HG03432 (cell line): ENCODE measurements at regions not wholly inside any gene's neighbourhood (a gene's known extent, or its start where the extent isn't known, plus 50 kb on each side); places are given as distances from the start of the nearest gene placed in this dataset.
"Not testable (repeated sequence)": the region's sequence is repeated elsewhere in the genome, so short reads cannot be mapped to it uniquely, and the experiment has no call there.

ENCODE experiments used
- ATAC-seq: cut with Tn5 transposase; IDR thresholded peaks from one replicate; pipeline ENCODE4 v1.9.1; 2021; ENCODE audit warnings: mild to moderate bottlenecking, moderate library complexity; ENCODE audit not compliant: unreplicated experiment

DNA sequence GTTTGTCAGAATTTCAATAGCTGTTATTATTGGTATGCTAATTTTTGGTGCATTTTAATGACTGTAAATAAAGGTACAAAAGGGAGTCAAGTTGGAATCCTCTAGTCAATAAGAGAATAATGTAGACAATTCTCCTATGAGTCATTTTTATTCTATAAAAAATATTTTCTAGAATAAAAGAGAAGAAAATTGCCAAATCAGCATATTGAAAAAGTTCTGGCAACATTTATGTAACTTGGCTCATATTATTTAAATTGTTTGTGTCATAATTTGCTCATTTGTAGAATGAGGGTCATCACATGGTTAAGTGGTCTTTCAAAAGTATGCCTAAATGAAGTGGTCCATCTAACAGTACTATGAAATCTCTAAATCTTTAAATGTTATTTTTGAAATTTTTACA, 1719.8 kb upstream of the WWC1 start:
- no peak for ATAC-seq

- ATAC-seq: no peak
These were observed 1715.1 kb upstream of the WWC1 start for GRCh38 chr5:166576323-166576722.

- ATAC-seq: no peak
These were observed 1709.6 kb upstream of the WWC1 start for GRCh38 chr5:166581826-166582225.

- ATAC-seq: no peak
These were observed 1709.0 kb upstream of the WWC1 start for GRCh38 chr5:166582416-166582815.

DNA sequence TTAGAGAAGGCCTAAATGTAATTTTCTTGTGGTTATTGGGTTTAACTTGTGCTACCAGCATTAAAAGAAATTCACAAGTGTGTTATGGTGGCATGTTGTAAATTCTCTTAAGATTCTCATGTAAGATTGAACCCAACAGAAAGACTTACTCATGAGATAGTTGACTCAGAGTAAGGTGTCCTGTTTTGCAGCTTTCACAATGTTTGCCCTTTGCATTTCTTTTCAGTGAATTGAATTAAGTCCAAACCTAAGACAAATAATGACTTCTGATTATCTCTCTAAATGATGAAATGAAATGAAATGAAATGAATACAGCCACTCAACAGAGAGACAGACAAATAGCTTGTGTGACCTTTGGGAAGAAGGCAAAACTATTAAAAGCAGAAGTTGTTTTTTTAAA, 1696.9 kb upstream of the WWC1 start:
- no peak for ATAC-seq

- no peak for ATAC-seq
These were observed 1696.0 kb upstream of the WWC1 start for GRCh38 chr5:166595274-166595951.

GRCh38 chr5:166596043-166596442, 1695.4 kb upstream of the WWC1 start:
- no peak for ATAC-seq

- no peak for ATAC-seq
These were observed 1689.2 kb upstream of the WWC1 start for GRCh38 chr5:166602271-166602670.

DNA sequence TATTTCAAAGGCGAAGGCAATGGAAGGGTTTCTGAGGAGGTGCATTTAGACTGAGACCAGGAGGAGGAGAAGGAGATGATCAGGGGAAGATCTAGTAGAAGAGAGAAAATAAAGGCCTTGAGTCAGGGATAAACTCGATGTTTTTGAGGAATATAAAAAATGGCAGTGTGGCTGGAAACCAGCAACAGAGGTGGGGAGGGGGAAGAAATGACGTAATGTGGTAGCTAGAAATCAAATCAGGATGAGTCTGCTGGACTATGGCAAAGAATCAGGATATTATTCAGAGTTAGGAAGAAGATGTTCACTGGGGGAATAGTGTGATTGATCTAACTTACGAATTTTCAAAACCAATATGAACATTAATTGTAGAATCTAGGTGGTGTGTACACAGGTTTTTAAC, 1673.9 kb upstream of the WWC1 start:
- no peak for ATAC-seq

GRCh38 chr5:166618526-166618925, 1672.9 kb upstream of the WWC1 start:
- no peak for ATAC-seq

- ATAC-seq: no peak
These were observed 1666.9 kb upstream of the WWC1 start for GRCh38 chr5:166624573-166624972.

DNA sequence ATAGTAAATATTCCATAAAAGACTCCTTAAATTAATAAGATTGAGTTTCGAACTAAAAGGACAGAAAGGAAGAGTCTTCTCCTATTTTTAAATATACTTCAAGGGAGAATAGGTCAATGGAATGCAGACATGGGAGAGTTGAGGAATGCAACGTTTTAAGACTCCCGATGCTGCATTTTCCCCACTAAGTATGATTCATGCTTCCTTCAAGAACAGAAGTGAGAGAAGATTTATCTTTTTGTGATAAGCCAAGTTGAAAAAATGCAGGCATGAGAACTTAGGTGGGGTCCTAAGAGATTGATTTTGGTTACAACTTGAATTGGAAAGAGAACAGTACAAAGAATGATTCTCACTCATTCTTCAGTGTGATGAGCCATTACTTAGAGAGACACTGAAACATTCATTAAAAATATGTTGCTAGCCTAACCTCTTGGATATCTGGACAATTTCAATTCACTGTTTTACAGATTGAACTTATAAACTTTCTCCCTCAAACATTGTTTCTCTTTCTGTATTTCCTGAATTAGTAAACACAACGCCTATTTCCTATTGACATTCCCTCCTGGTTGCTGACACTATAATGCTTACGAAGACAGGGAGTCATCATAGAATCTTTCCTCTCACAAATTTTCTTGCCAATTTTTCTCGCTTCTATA, 1666.1 kb upstream of the WWC1 start:
- no peak for ATAC-seq

DNA sequence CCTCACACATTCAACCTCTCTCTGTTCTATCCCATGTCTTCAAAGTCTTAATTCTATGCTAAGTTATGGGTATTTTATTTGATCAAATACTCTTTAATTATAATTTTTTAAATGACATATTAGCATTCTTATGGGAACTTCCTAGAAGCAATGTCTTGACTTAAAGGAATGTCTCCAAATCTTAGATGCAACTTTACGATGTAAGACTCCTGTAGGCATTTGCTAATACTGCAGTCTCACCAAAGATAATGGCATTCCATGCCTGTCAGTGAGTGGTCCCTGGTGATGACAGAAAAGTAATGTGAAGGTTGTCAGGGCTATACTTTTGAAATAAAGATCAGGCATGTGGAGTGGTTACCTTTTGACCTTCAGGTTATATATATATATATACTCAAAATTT, 1654.2 kb upstream of the WWC1 start:
- ATAC-seq: no peak

DNA sequence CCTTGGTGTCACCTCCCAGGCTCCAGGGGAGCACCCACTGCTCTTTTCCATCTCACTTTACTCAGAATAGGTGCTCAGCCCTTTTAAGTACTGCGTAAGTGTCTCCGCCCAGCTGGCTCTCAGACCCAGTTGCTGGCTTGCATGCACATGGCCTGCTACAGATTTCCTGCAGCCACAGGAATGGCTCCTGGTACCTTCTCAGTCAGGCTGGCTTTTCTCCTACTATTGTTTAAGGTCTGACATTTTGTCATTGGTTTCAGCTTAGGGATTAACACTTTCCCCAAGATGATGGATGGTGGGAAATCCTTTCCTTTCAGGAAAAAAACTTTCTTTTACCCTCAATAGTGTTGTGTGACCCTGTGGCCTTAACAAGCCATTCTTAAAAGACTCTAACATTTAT, 1652.3 kb upstream of the WWC1 start:
- no peak for ATAC-seq

GRCh38 chr5:166640136-166640535, 1651.3 kb upstream of the WWC1 start:
- not testable (repeated sequence) for ATAC-seq

DNA sequence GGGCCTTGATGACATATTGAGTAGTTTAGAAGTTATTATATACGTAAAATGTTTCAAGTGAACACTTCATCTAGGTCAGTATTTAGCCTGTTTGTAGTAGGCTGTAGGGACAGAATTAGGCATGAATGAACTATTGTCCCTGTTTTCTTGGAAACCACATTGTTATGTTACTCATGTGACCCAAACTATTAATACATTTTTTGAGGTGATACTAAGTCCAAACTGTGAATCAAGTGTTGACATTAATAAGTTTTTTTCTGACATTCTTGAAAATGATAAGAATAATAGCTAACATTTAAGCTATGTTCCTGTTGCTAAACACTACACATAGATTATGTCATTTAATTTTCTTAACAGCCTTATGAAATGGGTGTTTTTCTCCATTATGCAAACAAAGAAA, 1642.7 kb upstream of the WWC1 start:
- ATAC-seq: no peak

- no peak for ATAC-seq
These were observed 1641.8 kb upstream of the WWC1 start for GRCh38 chr5:166649676-166650075.

- ATAC-seq: no peak
These were observed 1640.2 kb upstream of the WWC1 start for GRCh38 chr5:166651234-166651633.

- no peak for ATAC-seq
These were observed 1619.6 kb upstream of the WWC1 start for GRCh38 chr5:166671811-166672210.

DNA sequence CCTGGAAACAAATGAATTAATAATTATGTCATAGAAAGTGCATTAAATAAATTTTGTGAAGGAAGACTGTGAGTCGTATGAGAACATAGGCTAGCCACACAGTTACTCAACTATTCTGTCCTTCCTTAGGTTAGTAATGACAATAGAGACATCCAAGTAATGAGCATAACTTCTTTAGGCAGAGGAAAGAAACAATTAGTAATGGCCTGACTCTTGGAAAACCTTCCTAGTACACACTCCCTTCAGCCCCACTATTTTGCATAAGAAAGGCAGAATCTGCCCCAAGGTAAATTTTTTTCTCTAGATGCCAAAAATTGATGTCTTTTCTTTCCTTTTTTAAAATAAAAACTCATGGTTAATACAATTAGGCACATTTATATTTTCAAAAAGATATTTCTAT, 1619.0 kb upstream of the WWC1 start:
- ATAC-seq: no peak

DNA sequence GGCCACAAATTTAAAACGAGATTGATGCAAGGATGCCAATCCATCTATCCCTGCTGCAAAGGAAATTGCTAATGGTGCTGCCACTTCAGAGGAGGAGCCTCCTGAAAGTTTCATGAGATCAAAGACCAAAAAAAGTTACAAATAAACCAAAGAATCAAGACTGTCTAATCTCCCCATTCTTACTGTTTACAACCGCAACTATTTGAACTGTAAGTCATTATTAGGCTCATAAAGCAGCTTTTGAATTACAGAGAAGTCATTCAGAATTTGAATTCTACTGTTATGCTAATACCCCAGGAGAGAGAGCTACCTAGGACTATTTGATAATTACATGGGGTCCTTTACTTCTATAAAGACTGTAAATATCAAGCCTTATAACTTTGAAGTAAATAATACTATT, 1613.6 kb upstream of the WWC1 start:
- ATAC-seq: no peak

GRCh38 chr5:166679331-166679730, 1612.1 kb upstream of the WWC1 start:
- no peak for ATAC-seq

GRCh38 chr5:166695326-166695725, 1596.1 kb upstream of the WWC1 start:
- ATAC-seq: no peak
